Stimulated activated naive CD8-positive, alpha-beta T cell treated with anti-CD3 and anti-CD28 coated beads, Interleukin-15, Interleukin-2, amounts not matched to agents 100 ng/mL and 50 ng/mL, for 24 hours (primary cell): ENCODE measurements at regions not wholly inside any gene's neighbourhood (a gene's known extent, or its start where the extent isn't known, plus 50 kb on each side); places are given as distances from the start of the nearest gene placed in this dataset.
"Not testable (repeated sequence)": the region's sequence is repeated elsewhere in the genome, so short reads cannot be mapped to it uniquely, and the experiment has no call there.

Experiments used
- H3K27ac Mint-ChIP-seq: one replicate; pipeline ENCODE4 v1.8.0; 2021; ENCODE audit warnings: mild to moderate bottlenecking, mixed read lengths
- H3K27me3 Mint-ChIP-seq: one replicate; pipeline ENCODE4 v1.8.0; 2021; ENCODE audit warnings: mixed read lengths
- H3K36me3 Mint-ChIP-seq: one replicate; pipeline ENCODE4 v1.8.0; 2021; ENCODE audit warnings: low read depth, mixed read lengths
- H3K4me1 Mint-ChIP-seq: one replicate; pipeline ENCODE4 v1.8.0; 2021; ENCODE audit warnings: low read depth, mixed read lengths
- H3K4me3 Mint-ChIP-seq: one replicate; pipeline ENCODE4 v1.8.0; 2021; ENCODE audit warnings: mild to moderate bottlenecking, mixed read lengths
- H3K9me3 Mint-ChIP-seq: one replicate; pipeline ENCODE4 v1.8.0; 2021; ENCODE audit warnings: mixed read lengths

DNA sequence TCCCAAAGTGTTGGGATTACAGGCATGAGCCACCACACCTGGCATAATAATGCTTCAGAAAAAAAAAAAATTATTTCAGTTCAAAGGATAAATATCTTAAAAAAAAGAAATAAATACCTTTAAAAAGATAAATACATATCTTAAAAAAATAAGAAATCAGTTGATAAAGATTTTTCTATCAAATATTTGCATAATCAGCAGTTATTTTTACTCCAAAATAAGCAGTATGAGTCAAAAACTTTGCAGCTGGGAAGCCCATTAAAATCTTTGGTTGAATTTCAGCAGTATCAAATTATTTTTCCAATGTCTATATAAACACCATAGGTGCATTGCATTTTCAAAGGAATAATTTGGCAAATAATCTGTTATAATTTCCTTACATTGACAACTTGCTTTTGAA is 202.5 kb downstream of the KBTBD8 start:
- no peak overlapping the region for H3K4me3 Mint-ChIP-seq
- no peaks in the 10 kb centered on the region for H3K9me3 Mint-ChIP-seq
- no peaks in the 10 kb centered on the region for H3K36me3 Mint-ChIP-seq
- H3K27ac Mint-ChIP-seq = no peak overlapping the region
- H3K27me3 Mint-ChIP-seq = no peaks in the 10 kb centered on the region
- H3K4me1 Mint-ChIP-seq = no peaks in the 10 kb centered on the region

DNA sequence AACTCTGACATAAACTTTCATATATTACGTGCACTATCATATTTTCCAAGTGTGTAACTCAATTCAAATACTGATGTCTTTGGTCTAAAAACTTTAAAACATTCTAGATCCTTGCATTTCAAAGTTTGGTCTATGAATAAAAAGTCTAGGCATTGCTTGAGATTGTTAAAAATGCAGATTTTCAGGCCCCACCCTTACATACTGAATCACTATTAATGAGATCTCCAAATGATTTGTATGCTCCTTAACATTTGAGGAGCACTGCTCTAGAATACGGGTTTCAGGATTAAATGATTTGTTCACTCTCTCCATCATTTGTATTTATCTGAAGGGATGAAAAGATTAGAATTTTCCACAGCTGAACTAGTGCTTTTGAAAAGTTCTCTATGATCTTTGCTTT is 202.9 kb downstream of the KBTBD8 start:
- Mint-ChIP-seq H3K36me3 (no peaks in the 10 kb centered on the region), H3K27ac (no peak overlapping the region), H3K27me3 (no peaks in the 10 kb centered on the region), H3K4me3 (no peak overlapping the region), H3K9me3 (no peaks in the 10 kb centered on the region), H3K4me1 (no peaks in the 10 kb centered on the region)

DNA sequence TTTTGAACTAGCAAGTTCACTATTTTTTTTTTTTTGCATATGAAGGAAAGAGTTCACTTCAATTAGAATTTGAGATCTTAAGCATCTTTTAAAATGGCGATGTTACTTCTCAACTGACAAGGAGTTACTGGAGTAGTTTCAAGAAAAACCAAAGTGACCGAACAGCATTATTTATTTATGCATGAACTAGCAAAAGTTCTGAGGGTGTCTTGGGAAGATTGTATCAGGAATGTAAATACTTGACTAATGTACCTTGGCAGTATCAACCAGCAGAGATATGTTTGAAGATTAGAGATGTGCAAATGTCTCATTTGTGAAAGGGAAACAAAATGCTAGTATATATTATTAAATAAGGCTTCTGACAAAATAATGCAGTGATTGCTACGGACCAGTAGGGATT is 203.9 kb downstream of the KBTBD8 start:
- Mint-ChIP-seq H3K27me3 (no peaks in the 10 kb centered on the region), H3K27ac (no peak overlapping the region), H3K4me1 (no peaks in the 10 kb centered on the region), H3K4me3 (no peak overlapping the region), H3K9me3 (no peaks in the 10 kb centered on the region), H3K36me3 (no peaks in the 10 kb centered on the region)

DNA sequence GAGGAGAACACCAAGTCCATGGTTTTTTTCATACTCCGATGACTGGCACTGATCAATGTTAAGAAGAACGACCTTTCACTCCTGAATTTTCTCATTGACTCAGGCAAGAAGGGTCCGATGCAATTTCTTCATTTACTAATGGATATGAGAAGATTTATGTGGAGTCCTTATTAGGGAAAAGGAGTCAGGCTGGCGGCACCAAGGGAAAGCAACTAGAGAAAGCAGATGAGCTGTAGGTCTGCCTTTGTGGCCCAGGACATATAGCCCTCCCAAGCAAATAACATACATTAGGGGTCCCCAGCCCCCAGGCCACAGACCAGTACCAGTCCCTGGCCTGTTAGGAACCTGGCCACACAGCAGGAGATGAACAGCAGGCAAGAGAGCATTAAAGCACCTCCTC is 206.8 kb downstream of the KBTBD8 start:
- H3K4me3 Mint-ChIP-seq = no peak overlapping the region
- H3K27ac Mint-ChIP-seq = no peak overlapping the region
- H3K27me3 Mint-ChIP-seq = no peaks in the 10 kb centered on the region
- H3K9me3 Mint-ChIP-seq = no peaks in the 10 kb centered on the region
- H3K36me3 Mint-ChIP-seq = no peaks in the 10 kb centered on the region
- no peaks in the 10 kb centered on the region for H3K4me1 Mint-ChIP-seq

DNA sequence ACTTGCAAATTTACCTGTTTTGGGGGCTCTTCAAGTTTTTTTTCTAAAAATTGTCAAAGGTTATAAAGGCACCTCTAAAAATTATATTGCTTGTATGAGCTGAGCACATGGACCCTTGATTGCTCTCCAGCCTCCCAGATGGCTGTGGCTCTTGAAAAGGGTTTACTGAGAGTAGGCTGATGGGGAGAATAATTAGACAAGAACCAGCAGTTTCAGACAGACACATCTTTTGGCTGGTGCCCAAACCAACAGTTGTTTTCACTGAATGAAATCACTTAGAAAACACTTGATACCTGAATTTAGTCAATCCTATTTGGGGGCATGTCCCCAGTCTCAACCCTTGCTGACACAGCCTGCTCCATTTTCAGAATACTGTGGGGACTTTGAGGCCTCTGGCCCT is 217.6 kb downstream of the KBTBD8 start:
- H3K9me3 Mint-ChIP-seq = no peaks in the 10 kb centered on the region

DNA sequence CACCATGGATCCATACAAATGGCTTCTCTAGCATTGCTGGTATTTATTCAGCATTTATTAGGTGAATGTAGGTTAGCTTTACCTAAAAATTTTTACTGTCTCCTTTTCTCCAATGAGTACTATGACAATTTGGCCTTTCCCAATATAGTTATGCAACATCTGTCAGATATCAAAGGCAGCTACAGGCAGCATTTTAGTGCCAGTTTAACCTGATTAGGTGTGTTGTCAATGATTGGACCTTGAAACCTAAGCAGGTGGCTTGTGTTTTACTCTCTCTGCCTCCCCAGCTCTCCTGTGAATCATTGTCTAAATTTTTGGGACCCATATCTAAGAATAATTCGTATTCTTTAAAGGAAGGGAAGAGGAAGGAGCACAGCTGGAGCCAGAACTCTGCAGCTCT is 228.9 kb downstream of the KBTBD8 start:
- H3K27me3 Mint-ChIP-seq = no peaks in the 10 kb centered on the region
- H3K4me1 Mint-ChIP-seq = no peaks in the 10 kb centered on the region
- H3K4me3 Mint-ChIP-seq = no peak overlapping the region
- H3K9me3 Mint-ChIP-seq = no peaks in the 10 kb centered on the region
- H3K36me3 Mint-ChIP-seq = no peaks in the 10 kb centered on the region
- H3K27ac Mint-ChIP-seq = no peak overlapping the region

More for the DNA sequence above, 217.6 kb downstream of the KBTBD8 start:
- H3K36me3 Mint-ChIP-seq = no peaks in the 10 kb centered on the region
- H3K27ac Mint-ChIP-seq = no peak overlapping the region
- no peaks in the 10 kb centered on the region for H3K27me3 Mint-ChIP-seq
- no peaks in the 10 kb centered on the region for H3K4me1 Mint-ChIP-seq
- H3K4me3 Mint-ChIP-seq = no peak overlapping the region

DNA sequence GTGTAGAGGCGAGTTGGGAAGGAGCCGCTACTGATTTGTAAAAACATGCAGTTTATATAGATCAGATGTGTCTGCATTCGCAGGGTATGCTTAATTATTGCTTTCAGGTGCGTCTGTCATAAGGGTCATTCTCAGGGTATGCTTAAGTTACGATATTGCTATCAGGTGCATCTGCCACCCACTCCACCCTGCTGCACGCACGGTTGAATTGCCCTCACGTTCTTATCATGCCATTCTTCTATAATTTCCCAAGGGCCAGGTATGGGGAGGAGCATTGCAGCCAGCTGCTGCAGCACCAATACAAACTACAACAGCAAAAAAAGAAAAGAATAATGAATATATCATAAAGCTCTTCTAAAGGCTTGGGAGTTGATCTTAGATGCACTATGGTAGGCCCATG is 230.0 kb downstream of the KBTBD8 start:
- H3K36me3 Mint-ChIP-seq = no peaks in the 10 kb centered on the region
- H3K27me3 Mint-ChIP-seq = no peaks in the 10 kb centered on the region
- no peaks in the 10 kb centered on the region for H3K4me1 Mint-ChIP-seq
- no peak overlapping the region for H3K4me3 Mint-ChIP-seq
- no peaks in the 10 kb centered on the region for H3K9me3 Mint-ChIP-seq
- H3K27ac Mint-ChIP-seq = no peak overlapping the region

DNA sequence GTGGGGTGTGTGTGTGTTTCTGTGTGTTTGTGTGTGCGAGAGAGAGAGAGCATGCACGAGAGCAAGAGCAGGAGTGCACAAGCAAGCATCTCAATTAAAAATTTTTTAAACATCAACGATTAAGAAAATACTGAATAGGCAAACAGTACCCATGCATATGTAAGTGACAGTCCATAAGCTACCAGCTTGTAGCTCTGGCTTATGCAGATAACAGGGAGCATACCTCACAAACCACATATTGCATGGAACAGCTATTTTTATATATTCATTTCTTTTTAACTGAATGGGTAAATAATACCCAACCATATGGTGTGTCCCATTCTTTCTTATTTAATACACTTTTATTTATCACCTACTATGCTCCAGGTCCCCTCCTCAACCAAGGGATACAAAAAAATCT is 234.5 kb downstream of the KBTBD8 start:
- H3K4me1 Mint-ChIP-seq = no peaks in the 10 kb centered on the region
- no peaks in the 10 kb centered on the region for H3K36me3 Mint-ChIP-seq
- no peaks in the 10 kb centered on the region for H3K9me3 Mint-ChIP-seq
- no peaks in the 10 kb centered on the region for H3K27me3 Mint-ChIP-seq
- H3K4me3 Mint-ChIP-seq = no peak overlapping the region
- no peak overlapping the region for H3K27ac Mint-ChIP-seq

DNA sequence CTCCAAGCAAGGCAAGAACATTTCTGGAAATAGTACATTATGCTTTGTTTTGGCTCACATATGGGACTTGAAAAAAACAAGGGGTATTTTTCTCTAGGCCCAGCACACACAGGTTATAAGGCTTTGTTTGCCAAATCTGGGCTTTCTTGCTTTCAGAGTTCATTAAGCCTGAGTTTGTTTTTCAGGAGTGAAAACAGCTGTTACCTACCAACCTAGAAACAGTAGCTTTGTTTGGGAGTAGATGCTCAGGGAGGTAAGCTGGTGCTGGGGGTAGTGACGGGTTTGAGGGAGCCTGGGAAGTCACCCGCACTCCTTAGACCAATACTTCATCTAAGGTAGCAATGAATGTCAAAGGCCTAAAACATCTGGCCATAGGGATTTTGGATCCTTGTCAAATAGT is 241.2 kb downstream of the KBTBD8 start:
- Mint-ChIP-seq H3K9me3 (no peaks in the 10 kb centered on the region), H3K27ac (no peak overlapping the region), H3K27me3 (no peaks in the 10 kb centered on the region), H3K4me1 (no peaks in the 10 kb centered on the region), H3K36me3 (no peaks in the 10 kb centered on the region), H3K4me3 (no peak overlapping the region)

DNA sequence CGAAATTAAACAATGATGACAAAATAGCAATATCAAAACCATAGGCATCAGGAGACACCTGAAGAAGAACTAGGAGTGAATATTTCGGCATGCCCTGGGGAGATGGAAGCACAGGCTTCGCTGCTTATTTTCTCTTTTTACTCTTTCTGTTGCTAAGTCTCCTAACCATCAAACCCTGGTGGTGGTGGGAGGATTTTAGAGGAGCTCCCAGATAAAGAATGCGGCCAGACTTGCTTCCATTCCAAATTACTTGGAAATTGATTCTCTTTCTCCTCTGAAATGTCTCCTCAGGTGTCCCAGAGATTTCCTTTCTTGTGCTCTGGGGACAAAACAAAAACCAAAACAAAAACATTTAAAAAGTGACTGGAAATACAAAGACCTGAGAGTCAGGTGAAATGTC is 243.0 kb downstream of the KBTBD8 start:
- no peaks in the 10 kb centered on the region for H3K36me3 Mint-ChIP-seq
- no peaks in the 10 kb centered on the region for H3K4me1 Mint-ChIP-seq
- H3K4me3 Mint-ChIP-seq = no peak overlapping the region

DNA sequence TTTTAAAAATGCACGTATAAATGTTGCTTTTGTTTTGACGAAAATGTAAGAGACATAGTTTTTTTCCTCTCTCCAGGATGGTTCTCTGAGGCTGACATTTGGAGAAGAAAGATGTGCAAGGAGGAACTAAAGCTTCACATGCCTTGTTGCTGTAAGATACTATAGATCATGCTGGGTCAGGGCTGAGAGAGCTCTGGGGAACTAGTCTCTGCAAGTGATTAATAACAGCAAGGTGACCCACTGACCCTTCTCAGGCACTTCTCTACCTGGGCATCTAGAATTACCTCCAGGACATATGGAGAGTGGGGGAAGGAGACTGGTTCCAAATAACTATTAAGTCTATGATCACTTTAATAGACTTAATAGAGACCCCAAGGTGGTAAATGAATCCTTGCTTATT is 246.0 kb downstream of the KBTBD8 start:
- H3K36me3 Mint-ChIP-seq = no peaks in the 10 kb centered on the region
- H3K4me1 Mint-ChIP-seq = no peaks in the 10 kb centered on the region
- H3K4me3 Mint-ChIP-seq = no peak overlapping the region
- H3K27me3 Mint-ChIP-seq = no peaks in the 10 kb centered on the region
- no peaks in the 10 kb centered on the region for H3K9me3 Mint-ChIP-seq
- no peak overlapping the region for H3K27ac Mint-ChIP-seq

More for the DNA sequence above, 243.0 kb downstream of the KBTBD8 start:
- Mint-ChIP-seq H3K27ac (no peak overlapping the region), H3K27me3 (no peaks in the 10 kb centered on the region), H3K9me3 (no peaks in the 10 kb centered on the region)

DNA sequence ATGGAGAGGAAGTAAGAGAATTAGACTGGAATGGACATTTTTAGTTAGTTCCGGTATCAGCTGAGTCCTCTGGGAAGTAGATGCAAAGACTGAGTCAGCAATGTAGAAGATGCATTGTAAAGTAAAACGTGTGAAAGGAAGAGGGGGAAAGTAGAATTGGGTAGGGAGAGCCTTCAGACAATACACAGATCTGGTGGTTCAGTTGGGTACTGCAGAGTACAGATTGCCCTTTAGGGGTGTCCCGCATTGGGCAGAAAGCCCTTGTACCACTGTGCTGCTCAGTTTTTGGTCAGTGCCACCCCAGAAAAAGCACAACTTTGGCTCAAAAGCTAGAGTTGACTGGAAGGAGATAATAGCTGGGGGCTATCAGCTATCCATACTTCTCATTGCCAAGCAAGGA is 247.4 kb downstream of the KBTBD8 start:
- Mint-ChIP-seq H3K27me3 (no peaks in the 10 kb centered on the region), H3K4me3 (no peak overlapping the region), H3K9me3 (no peaks in the 10 kb centered on the region), H3K27ac (no peak overlapping the region), H3K4me1 (no peaks in the 10 kb centered on the region), H3K36me3 (no peaks in the 10 kb centered on the region)

DNA sequence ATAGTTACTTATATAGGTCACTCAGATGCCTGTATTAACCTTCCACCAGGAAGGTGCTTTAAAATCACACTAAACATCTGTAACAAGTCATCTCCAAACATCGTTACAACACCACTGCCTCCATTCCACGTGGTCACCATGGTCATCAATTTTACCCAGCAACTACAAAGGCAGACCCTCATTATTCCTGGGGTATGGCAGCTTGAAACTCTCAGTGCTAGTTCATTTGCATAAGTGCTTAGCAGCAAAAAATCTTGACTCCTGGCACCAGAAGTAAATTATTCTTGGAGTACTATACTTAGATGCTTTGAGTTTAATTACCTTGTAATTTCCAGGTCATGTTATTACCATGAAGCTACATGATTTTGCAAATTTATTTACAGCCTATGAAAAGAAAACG is 250.6 kb downstream of the KBTBD8 start:
- Mint-ChIP-seq H3K36me3 (no peaks in the 10 kb centered on the region), H3K4me3 (no peak overlapping the region), H3K4me1 (no peaks in the 10 kb centered on the region), H3K9me3 (peaks cover 6% of the 10 kb centered on the region), H3K27me3 (no peaks in the 10 kb centered on the region), H3K27ac (no peak overlapping the region)

DNA sequence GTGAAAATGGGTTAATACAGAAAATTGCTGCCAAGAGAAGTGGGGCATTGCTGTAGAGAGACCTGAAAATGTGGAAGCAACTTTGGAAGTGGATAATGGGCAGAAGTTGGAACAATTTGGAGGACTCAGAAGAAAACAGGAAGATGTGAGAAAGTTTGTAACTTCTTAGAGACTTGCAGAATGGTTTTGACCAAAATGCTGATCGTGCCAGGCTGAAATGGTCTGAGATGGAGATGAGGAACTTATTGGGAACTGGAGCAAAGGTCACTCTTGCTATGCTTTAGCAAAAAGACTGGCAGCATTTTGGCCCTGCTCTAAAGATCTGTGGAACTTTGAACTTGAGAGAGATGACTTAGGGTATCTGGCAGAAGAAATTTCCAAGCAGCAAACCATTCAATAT is 254.8 kb downstream of the KBTBD8 start:
- H3K4me3 Mint-ChIP-seq, H3K4me1 Mint-ChIP-seq, H3K36me3 Mint-ChIP-seq, H3K27ac Mint-ChIP-seq, H3K27me3 Mint-ChIP-seq: not testable (repeated sequence)
- H3K9me3 Mint-ChIP-seq = peaks cover 11% of the 10 kb centered on the region

DNA sequence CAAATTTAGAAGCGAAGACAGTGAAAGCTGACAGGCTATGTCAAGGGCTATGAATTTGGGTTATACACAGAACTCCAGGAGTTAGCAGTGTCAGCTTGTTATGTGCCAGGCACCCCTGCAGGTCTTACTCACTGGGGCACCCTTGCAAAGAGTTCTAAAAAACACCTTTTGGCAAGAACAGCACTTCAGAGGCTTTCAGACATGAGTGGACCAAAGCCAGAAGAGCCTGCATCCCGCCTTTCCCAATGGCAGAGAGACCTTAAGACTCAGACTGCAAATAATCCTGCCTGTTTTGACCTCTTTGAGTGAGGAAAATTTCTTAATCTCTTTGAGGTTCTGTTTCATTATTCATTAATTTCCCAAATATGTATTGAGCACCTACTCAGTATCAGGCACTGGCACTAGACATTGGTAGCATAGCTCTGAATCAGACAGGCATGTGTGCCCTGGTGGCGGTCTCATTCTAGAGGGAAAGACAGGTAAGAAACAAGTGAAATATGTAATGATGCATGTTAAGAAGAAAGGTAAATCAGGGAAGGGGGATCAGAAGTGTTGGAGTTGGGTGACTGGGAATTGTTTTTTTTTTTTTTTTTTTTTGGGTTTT is 280.0 kb downstream of the KBTBD8 start:
- Mint-ChIP-seq H3K27ac (no peak overlapping the region), H3K4me3 (no peak overlapping the region), H3K27me3 (no peaks in the 10 kb centered on the region), H3K4me1 (no peaks in the 10 kb centered on the region), H3K36me3 (no peaks in the 10 kb centered on the region), H3K9me3 (peaks cover 8% of the 10 kb centered on the region)

DNA sequence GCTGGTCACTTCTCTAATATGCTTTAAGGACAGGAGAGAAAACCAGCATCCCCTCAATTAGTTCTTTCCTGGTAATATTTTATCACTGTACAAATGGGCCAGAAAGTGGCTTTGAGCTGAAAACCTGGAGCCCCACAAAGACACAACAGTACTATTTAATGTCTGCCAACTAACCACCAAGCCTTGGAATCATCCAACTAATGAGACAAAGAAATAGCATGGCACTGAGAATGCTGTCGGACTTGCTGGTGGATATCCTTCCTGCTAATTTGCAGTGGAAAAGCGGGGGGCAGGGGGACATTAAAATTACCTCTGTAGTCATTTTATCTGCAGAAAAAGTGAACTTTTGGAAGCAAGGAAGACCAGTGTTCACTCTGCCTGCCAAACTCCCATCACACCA is 288.5 kb downstream of the KBTBD8 start:
- Mint-ChIP-seq H3K36me3 (no peaks in the 10 kb centered on the region), H3K4me1 (peaks cover 12% of the 10 kb centered on the region), H3K4me3 (no peak overlapping the region), H3K27me3 (no peaks in the 10 kb centered on the region), H3K27ac (no peak overlapping the region), H3K9me3 (peaks cover 17% of the 10 kb centered on the region)
